ENCODE measurements at regions not wholly inside any gene's neighbourhood (a gene's known extent, or its start where the extent isn't known, plus 50 kb on each side); places are given as distances from the start of the nearest gene placed in this dataset.

- in situ Hi-C loops (cut with MboI; ENCODE audit: low pct_unique_long_range_greater_than_20kb, low sequenced_read_pairs, unreplicated experiment) = no loop called here
- DNase-seq (ENCODE audit: low spot score) = no peak
- TF ChIP-seq CTCF (IDR thresholded peaks at IDR 0.05; ENCODE audit: extremely low read depth, insufficient read depth, missing control alignments) = no peak
These were observed 277.0 kb upstream of the PSMD7 start for GRCh38 chr16:74019612-74020011.

GRCh38 chr16:74015953-74016352, 280.7 kb upstream of the PSMD7 start:
- in situ Hi-C loops (cut with MboI; ENCODE audit: low pct_unique_long_range_greater_than_20kb, low sequenced_read_pairs, unreplicated experiment) = no loop called here
- no peak for DNase-seq (ENCODE audit: low spot score)
- no peak for TF ChIP-seq CTCF (IDR thresholded peaks at IDR 0.05; ENCODE audit: extremely low read depth, insufficient read depth, missing control alignments)

GRCh38 chr16:73998707-73999106, 297.9 kb upstream of the PSMD7 start:
- no peak for DNase-seq (ENCODE audit: low spot score)
- in situ Hi-C loops (cut with MboI; ENCODE audit: low pct_unique_long_range_greater_than_20kb, low sequenced_read_pairs, unreplicated experiment) = no loop called here

GRCh38 chr16:73997971-73998370, 298.6 kb upstream of the PSMD7 start:
- in situ Hi-C loops (cut with MboI; ENCODE audit: low pct_unique_long_range_greater_than_20kb, low sequenced_read_pairs, unreplicated experiment) = no loop called here
- TF ChIP-seq CTCF (IDR thresholded peaks at IDR 0.05; ENCODE audit: extremely low read depth, insufficient read depth, missing control alignments) = no peak
- no peak for DNase-seq (ENCODE audit: low spot score)

More at GRCh38 chr16:73998707-73999106, 297.9 kb upstream of the PSMD7 start:
- no peak for TF ChIP-seq CTCF (IDR thresholded peaks at IDR 0.05; ENCODE audit: extremely low read depth, insufficient read depth, missing control alignments)

- DNase-seq (ENCODE audit: low spot score) = no peak
- TF ChIP-seq CTCF (IDR thresholded peaks at IDR 0.05; ENCODE audit: extremely low read depth, insufficient read depth, missing control alignments) = no peak
- in situ Hi-C loops (cut with MboI; ENCODE audit: low pct_unique_long_range_greater_than_20kb, low sequenced_read_pairs, unreplicated experiment) = no loop called here
These were observed 299.3 kb upstream of the PSMD7 start for GRCh38 chr16:73997340-73997711.

- no peak for TF ChIP-seq CTCF (IDR thresholded peaks at IDR 0.05; ENCODE audit: extremely low read depth, insufficient read depth, missing control alignments)
- in situ Hi-C loops (cut with MboI; ENCODE audit: low pct_unique_long_range_greater_than_20kb, low sequenced_read_pairs, unreplicated experiment) = no loop called here
- no peak for DNase-seq (ENCODE audit: low spot score)
These were observed 299.8 kb upstream of the PSMD7 start for GRCh38 chr16:73996624-73997339.

All from GM13977 (cell line).